ENCODE measurements at regions not wholly inside any gene's neighbourhood (a gene's known extent, or its start where the extent isn't known, plus 50 kb on each side); places are given as distances from the start of the nearest gene placed in this dataset.

GRCh38 chr14:82740547-82740946 is 1206.9 kb upstream of the SEL1L start:
- no peak for TF ChIP-seq CTCF (IDR thresholded peaks at IDR 0.05; ENCODE audit: low read depth, low read length)
- no peak overlapping the region for H3K4me3 ChIP-seq (ENCODE audit: low read depth, low read length)

GRCh38 chr14:82755476-82755875 is 1221.8 kb upstream of the SEL1L start:
- no peak overlapping the region for H3K4me3 ChIP-seq (ENCODE audit: low read depth, low read length)
- no peak for TF ChIP-seq CTCF (IDR thresholded peaks at IDR 0.05; ENCODE audit: low read depth, low read length)

GRCh38 chr14:82755923-82756322 is 1222.3 kb upstream of the SEL1L start:
- TF ChIP-seq CTCF (IDR thresholded peaks at IDR 0.05; ENCODE audit: low read depth, low read length): no peak
- no peak overlapping the region for H3K4me3 ChIP-seq (ENCODE audit: low read depth, low read length)

GRCh38 chr14:82757776-82758175 is 1224.1 kb upstream of the SEL1L start:
- no peak for TF ChIP-seq CTCF (IDR thresholded peaks at IDR 0.05; ENCODE audit: low read depth, low read length)
- H3K4me3 ChIP-seq (ENCODE audit: low read depth, low read length): no peak overlapping the region

GRCh38 chr14:82759656-82760055 is 1226.0 kb upstream of the SEL1L start:
- H3K4me3 ChIP-seq (ENCODE audit: low read depth, low read length): no peak overlapping the region
- no peak for TF ChIP-seq CTCF (IDR thresholded peaks at IDR 0.05; ENCODE audit: low read depth, low read length)

GRCh38 chr14:82766123-82766522 is 1232.5 kb upstream of the SEL1L start:
- no peak overlapping the region for H3K4me3 ChIP-seq (ENCODE audit: low read depth, low read length)
- TF ChIP-seq CTCF (IDR thresholded peaks at IDR 0.05; ENCODE audit: low read depth, low read length): no peak

GRCh38 chr14:82766996-82767395 is 1233.3 kb upstream of the SEL1L start:
- TF ChIP-seq CTCF (IDR thresholded peaks at IDR 0.05; ENCODE audit: low read depth, low read length): no peak

More at GRCh38 chr14:82766996-82767395, 1233.3 kb upstream of the SEL1L start:
- no peak overlapping the region for H3K4me3 ChIP-seq (ENCODE audit: low read depth, low read length)

Data from WI38 (cell line).